GM21737 (cell line): ENCODE measurements at regions not wholly inside any gene's neighbourhood (a gene's known extent, or its start where the extent isn't known, plus 50 kb on each side); places are given as distances from the start of the nearest gene placed in this dataset.

Source experiments
- ATAC-seq: cut with Tn5 transposase; IDR thresholded peaks from one replicate; pipeline ENCODE4 v1.9.1; 2021; ENCODE audit warnings: mild to moderate bottlenecking, moderate library complexity; ENCODE audit not compliant: unreplicated experiment

DNA sequence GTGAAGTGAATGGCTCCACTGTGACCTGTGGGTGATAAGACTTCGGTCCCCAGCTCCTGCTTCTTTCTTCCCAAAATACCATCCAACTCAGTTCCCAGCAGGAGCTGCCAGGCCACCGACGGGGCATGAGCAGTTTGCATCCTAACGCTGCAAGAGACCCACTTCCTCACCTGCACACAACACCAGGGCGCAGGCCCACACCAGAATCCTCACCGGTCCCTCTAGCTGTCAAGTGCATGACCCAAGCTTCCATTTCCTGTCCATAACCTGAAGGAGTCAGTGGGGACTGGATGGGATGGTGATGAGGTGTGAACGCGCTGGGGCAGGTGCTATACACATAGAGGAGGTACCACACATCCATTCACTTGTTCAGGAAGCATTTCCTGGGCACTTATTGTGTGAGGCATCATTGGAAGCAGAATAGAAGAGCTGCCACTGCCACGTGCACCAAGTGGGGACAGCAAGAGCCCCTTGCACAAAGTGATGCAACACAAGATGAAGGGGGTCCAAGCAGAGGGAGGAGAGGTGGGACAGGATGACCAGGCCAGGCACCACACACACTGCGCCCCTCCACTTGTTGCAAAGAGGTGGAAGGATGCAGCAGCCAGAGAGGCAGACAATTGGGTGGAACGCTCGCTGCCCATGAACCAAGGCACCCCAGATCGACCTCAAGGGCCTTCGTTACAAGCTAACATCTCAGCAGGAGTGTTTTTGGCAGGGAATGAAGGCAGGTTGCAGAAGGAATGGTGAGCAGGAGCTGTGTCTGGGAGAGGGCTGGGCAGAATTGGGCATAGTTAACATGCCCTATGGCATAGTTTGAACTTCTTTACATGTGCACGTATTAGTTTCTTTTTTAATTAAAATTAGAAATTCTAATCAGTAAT lies 605.8 kb upstream of the MGMT start:
- no peak for ATAC-seq

DNA sequence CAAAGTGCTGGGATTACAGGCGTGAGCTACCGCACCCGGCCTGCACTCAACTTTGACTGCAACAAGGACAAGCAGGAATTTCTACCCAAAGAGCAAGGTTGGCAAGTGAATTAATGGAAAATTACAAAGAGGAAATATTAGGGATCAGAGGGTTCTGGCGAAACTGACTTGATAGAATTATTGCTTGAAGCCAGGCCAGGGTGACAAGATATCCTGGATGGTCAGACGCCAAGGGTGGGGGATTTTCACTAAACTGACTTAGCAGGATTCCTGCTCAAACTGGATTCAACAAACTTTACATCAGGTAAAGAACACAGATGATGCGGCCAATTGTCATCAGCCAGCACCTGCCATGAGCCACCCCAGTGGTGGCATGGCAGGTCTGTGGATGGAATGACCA lies 603.6 kb upstream of the MGMT start:
- no peak for ATAC-seq

DNA sequence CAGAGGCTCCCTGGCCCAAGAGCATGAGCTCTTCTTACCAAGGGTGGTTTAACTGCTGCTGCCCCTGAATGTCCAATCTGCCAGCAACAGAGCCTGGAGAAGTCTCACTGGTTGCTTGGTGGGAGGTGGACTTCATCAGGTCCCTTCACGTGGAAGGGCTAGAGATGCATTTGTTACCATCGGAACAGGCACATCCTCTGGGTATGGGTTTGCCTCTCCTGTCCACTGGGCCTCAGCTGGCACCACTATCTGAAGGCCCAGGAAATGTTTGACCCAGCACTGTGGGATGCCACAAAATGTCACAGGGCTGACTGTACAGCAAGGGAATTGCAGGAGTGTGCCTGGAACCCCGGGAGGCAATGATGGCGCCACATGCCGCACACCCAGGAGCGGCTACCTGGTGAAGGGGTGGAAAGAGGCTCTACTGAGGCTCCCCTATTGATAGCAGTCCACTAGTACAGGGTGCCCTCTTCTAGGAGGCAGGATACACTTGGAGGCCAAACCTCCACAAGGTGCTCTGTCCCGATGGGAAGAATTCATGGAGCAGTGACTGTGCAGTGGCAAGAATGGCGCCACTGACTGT lies 603.1 kb upstream of the MGMT start:
- ATAC-seq, result no peak

DNA sequence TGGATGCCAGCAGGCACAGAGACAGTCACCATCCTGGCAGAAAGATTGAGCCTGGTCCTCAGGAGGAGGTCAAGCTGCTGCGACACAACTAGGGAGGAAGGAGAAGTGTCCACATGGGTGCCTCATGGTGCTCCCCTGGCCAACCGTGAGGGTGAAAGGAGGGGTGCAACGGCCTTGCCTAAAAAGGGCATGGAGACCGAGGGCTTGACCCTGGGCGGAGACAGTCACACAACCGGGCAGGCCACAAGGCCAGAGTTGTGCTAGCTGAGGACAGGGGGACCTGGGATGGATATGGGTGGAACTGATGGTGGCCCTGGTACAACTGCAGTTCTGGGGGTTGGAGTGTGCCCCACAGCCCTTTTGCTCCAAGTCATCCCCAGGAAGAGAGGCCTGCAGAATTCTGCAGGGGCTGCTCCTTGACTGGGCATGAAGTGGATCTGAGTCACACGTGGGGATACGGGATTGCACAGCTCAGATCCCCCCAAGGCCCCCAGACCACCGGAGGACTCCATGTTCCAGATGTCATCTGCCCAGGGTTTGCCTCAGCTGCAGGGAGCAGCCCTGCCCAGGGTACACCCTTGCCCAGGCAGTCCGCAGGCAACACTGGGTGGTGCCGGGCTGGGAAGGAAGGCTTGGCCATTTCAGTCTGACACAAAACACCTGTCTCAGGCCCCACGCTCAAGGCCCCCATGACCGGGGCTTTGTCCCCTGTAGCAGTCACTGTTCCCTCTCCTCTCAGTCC lies 602.3 kb upstream of the MGMT start:
- no peak for ATAC-seq

- no peak for ATAC-seq
Measured at GRCh38 chr10:128865436-128866195, 601.4 kb upstream of the MGMT start.

GRCh38 chr10:128866551-128866950 lies 600.5 kb upstream of the MGMT start:
- ATAC-seq, result no peak

- no peak for ATAC-seq
Measured at GRCh38 chr10:128867210-128867609, 599.8 kb upstream of the MGMT start.

- no peak for ATAC-seq
Measured at GRCh38 chr10:128867819-128868218, 599.2 kb upstream of the MGMT start.

DNA sequence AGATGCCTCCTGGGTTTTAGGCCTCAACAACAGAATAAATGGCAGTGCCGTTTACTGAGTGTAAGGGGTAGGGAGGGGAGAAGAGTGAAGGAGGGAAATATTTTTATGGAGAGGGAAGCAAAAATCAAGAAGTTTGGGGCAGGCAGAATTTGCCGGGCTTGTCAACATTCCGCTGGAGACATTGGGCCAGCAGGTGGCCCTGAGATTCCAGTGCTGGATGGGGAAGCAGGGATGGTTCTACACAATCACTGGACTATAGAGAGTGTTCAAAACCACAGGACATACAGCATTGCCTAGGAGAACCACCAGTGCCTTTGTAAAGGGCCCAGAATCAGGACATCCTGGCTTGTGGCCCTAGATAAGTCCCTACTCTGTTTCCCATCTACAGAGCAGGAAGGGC lies 598.6 kb upstream of the MGMT start:
- no peak for ATAC-seq

- no peak for ATAC-seq
Measured at GRCh38 chr10:128869101-128869749, 597.8 kb upstream of the MGMT start.

- no peak for ATAC-seq
Measured at GRCh38 chr10:128870830-128871597, 596.0 kb upstream of the MGMT start.

GRCh38 chr10:128871671-128872231 lies 595.3 kb upstream of the MGMT start:
- no peak for ATAC-seq

GRCh38 chr10:128873411-128874054 lies 593.5 kb upstream of the MGMT start:
- ATAC-seq, result no peak

- ATAC-seq, result no peak
Measured at GRCh38 chr10:128874331-128874730, 592.7 kb upstream of the MGMT start.

GRCh38 chr10:128875030-128875744 lies 591.9 kb upstream of the MGMT start:
- ATAC-seq, result no peak

DNA sequence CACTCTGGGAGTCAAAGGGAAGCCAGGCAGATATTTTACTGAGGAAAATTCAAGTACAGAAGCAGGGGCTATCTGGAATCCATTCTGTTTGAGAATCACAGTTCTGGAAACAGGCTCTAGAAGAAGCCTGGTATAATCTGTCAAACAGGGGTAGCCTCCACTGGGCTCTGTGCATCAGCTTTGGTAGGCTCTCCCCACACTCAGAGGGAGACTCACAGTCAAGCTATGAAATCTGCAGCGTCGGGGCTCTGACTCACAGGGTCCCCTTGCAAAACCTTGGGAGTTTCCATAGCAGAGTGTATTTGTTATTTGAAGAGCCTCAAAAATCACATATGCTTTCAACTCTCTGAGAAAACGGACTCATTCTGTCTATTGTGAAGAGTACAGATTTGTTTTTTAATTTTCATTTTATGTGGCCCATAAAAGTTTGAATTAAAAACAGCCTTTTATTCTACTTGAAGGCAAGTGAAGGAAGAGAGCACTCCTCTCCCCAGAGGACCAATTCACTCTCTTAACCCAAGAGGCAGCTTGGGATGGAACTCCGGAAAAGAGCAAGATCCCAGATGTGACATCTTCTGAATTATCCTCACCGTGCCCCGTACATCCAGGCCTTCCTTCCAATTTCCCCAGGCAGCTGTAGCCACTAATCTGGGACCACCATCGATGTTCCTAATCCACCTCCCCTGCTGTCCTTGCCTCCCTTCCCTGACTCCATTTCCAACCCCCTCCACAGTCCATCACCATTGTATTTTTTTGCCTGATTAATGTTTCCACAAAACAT lies 590.9 kb upstream of the MGMT start:
- ATAC-seq, result no peak

DNA sequence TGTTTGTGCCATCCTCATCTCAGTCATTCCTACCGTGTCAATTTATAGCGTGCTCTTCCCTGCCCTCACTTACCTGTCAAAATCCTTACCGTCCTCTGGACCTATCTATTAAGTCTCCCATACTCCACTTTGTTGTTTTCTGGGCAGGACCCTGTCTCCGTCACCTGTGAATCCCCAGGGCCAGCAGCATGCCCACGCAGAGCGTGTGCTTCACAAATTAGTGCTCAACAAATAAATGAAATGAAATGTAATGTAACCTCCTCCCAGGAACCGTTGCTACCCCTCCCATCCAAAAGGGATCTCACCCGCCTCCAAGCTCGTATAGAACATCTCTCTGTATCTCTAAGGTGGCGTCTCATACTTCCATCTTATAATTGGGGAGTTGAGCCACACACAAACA lies 589.9 kb upstream of the MGMT start:
- ATAC-seq, result no peak

DNA sequence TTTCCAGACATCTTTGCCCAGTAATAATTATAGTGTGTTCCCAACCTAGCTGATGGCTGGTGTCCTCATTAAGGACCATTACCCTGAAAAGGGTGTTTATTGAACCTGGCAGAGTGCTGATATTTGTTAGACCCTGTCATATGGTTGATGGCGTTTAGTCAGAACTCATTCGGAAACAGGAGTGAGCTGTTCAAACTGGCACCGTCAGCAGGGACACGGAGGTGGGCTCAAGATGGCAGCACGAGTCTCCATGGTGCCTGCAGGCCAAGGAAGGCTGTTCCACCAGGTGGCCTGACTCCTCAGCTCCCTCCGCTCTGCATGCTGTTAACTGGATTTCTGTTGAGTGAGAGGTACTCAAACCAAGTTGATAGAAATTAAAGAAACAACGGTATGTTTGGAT lies 589.1 kb upstream of the MGMT start:
- no peak for ATAC-seq
